Parathyroid adenoma (tissue), 2 donors: ENCODE measurements at regions not wholly inside any gene's neighbourhood (a gene's known extent, or its start where the extent isn't known, plus 50 kb on each side); places are given as distances from the start of the nearest gene placed in this dataset.

Experiments
- H2AFZ ChIP-seq: fragments of 300-600 bp; sonication (generic); one replicate; pipeline ENCODE4 v1.7.0; 2017; ENCODE audit warnings: antibody characterized with exemption, mild to moderate bottlenecking
- H3K27ac ChIP-seq: fragments of 300-600 bp; sonication (generic); one replicate; pipeline ENCODE4 v1.7.0; 2017
- H3K27me3 ChIP-seq: fragments of 300-600 bp; sonication (generic); one replicate; pipeline ENCODE4 v1.7.0; 2017; ENCODE audit warnings: low read length; ENCODE audit not compliant: control insufficient read depth, insufficient read depth
- H3K36me3 ChIP-seq: fragments of 300-600 bp; sonication (generic); one replicate; pipeline ENCODE4 v1.7.0; 2017; ENCODE audit warnings: low read length; ENCODE audit not compliant: control insufficient read depth, insufficient read depth
- H3K4me1 ChIP-seq: fragments of 300-600 bp; sonication (generic); one replicate; pipeline ENCODE4 v1.7.0; 2017; ENCODE audit warnings: control low read depth
- H3K4me2 ChIP-seq: fragments of 300-600 bp; sonication (generic); one replicate; pipeline ENCODE4 v1.7.0; 2017; ENCODE audit warnings: low read length
- H3K4me3 ChIP-seq: fragments of 300-600 bp; sonication (generic); one replicate; pipeline ENCODE4 v1.7.0; 2017; ENCODE audit warnings: low read depth, low read length
- H3K79me2 ChIP-seq: fragments of 300-600 bp; sonication (generic); one replicate; pipeline ENCODE4 v1.7.0; 2017; ENCODE audit warnings: control low read depth
- H3K9ac ChIP-seq: fragments of 300-600 bp; sonication (generic); one replicate; pipeline ENCODE4 v1.7.0; 2017; ENCODE audit warnings: mild to moderate bottlenecking
- H3K9me3 ChIP-seq: fragments of 300-600 bp; sonication (generic); one replicate; pipeline ENCODE4 v1.7.0; 2017; ENCODE audit warnings: low read length; ENCODE audit not compliant: control insufficient read depth
- CTCF ChIP-seq: fragments of 300-600 bp; sonication (generic); IDR thresholded peaks from one replicate; pipeline ENCODE4 v1.7.0; 2017; ENCODE audit warnings: antibody characterized with exemption, mild to moderate bottlenecking
- donor health status: primary hyperparathyroidism.

- Histone ChIP-seq H3K4me1 (no peaks in the 10 kb centered on the region), H3K9ac (no peak overlapping the region), H3K36me3 (no peaks in the 10 kb centered on the region), H2AFZ (no peak overlapping the region), H3K9me3 (no peaks in the 10 kb centered on the region), H3K79me2 (no peaks in the 10 kb centered on the region), H3K27ac (no peak overlapping the region), H3K27me3 (no peaks in the 10 kb centered on the region), H3K4me2 (no peak overlapping the region), H3K4me3 (no peak overlapping the region)
- no peak for TF ChIP-seq CTCF
Measured at GRCh38 chr12:115774148-115774895, 503.2 kb downstream of the MED13L start.

GRCh38 chr12:115771601-115772000 lies 505.9 kb downstream of the MED13L start:
- Histone ChIP-seq H3K27ac (no peak overlapping the region), H3K4me2 (no peak overlapping the region), H3K27me3 (no peaks in the 10 kb centered on the region), H3K4me3 (no peak overlapping the region), H3K36me3 (no peaks in the 10 kb centered on the region), H3K9me3 (no peaks in the 10 kb centered on the region), H3K4me1 (no peaks in the 10 kb centered on the region), H3K9ac (no peak overlapping the region), H3K79me2 (no peaks in the 10 kb centered on the region), H2AFZ (no peak overlapping the region)
- no peak for TF ChIP-seq CTCF

- TF ChIP-seq CTCF = no peak
- H3K27me3 ChIP-seq = no peaks in the 10 kb centered on the region
- no peak overlapping the region for H2AFZ ChIP-seq
- no peaks in the 10 kb centered on the region for H3K36me3 ChIP-seq
- H3K4me2 ChIP-seq = no peak overlapping the region
- H3K27ac ChIP-seq = no peak overlapping the region
- no peaks in the 10 kb centered on the region for H3K79me2 ChIP-seq
- no peak overlapping the region for H3K9ac ChIP-seq
- no peak overlapping the region for H3K4me3 ChIP-seq
- H3K9me3 ChIP-seq = no peaks in the 10 kb centered on the region
- no peaks in the 10 kb centered on the region for H3K4me1 ChIP-seq
Measured at GRCh38 chr12:115771065-115771464, 506.4 kb downstream of the MED13L start.

GRCh38 chr12:115770643-115771042 lies 506.9 kb downstream of the MED13L start:
- Histone ChIP-seq H3K79me2 (no peaks in the 10 kb centered on the region), H3K9ac (no peak overlapping the region), H3K9me3 (no peaks in the 10 kb centered on the region), H3K4me3 (no peak overlapping the region), H3K27me3 (no peaks in the 10 kb centered on the region), H3K4me1 (no peaks in the 10 kb centered on the region), H3K36me3 (no peaks in the 10 kb centered on the region), H2AFZ (no peak overlapping the region), H3K4me2 (no peak overlapping the region), H3K27ac (no peak overlapping the region)
- no peak for TF ChIP-seq CTCF

- Histone ChIP-seq H3K79me2 (no peaks in the 10 kb centered on the region), H3K4me1 (no peaks in the 10 kb centered on the region), H3K27ac (no peak overlapping the region), H3K9ac (no peak overlapping the region), H3K36me3 (no peaks in the 10 kb centered on the region), H3K4me3 (no peak overlapping the region), H3K9me3 (no peaks in the 10 kb centered on the region), H2AFZ (no peak overlapping the region), H3K4me2 (no peak overlapping the region), H3K27me3 (no peaks in the 10 kb centered on the region)
- no peak for TF ChIP-seq CTCF
Measured at GRCh38 chr12:115767916-115768315, 509.6 kb downstream of the MED13L start.
